SU-DHL-6 (cell line): ENCODE measurements at regions not wholly inside any gene's neighbourhood (a gene's known extent, or its start where the extent isn't known, plus 50 kb on each side); places are given as distances from the start of the nearest gene placed in this dataset.

Experiments
- EZH2phosphoT487 ChIP-seq: fragments of 200-600 bp; sonication (generic), shearing (Covaris generic); conservative IDR thresholded peaks from 2 replicates; pipeline ENCODE4 v1.6.1; 2018; ENCODE audit warnings: mild to moderate bottlenecking, antibody characterized with exemption, low read length, moderate library complexity, mixed read lengths
- TF ChIP-seq, protein P1 (sequence below): fragments of 200-600 bp; sonication (generic); IDR thresholded peaks from one replicate; pipeline ENCODE4 v1.5.1; 2017; ENCODE audit warnings: antibody characterized with exemption, mild to moderate bottlenecking, low read length, moderate library complexity; ENCODE audit not compliant: insufficient read depth, poor library complexity, severe bottlenecking

DNA sequence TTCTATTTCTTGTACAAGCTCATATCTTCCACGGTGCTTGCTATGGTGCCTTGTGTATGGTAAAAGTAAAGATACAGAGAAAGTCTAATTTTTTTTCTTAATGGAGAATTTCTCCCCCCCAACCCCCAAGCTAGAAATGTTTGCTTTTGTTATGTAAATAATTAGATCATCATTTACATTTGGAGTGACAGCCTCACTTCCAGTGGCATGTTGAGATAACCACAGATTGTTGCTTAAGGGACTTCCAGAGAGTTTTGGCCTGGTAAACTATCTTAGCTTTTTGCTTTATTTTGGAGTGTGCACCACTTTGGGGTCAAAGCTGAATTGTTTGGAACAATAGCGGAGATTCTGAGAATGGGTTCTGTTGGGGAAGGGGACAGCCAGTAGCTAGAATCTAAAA is 129.7 kb downstream of the ZNF365 start:
- TF ChIP-seq, protein P1, sequence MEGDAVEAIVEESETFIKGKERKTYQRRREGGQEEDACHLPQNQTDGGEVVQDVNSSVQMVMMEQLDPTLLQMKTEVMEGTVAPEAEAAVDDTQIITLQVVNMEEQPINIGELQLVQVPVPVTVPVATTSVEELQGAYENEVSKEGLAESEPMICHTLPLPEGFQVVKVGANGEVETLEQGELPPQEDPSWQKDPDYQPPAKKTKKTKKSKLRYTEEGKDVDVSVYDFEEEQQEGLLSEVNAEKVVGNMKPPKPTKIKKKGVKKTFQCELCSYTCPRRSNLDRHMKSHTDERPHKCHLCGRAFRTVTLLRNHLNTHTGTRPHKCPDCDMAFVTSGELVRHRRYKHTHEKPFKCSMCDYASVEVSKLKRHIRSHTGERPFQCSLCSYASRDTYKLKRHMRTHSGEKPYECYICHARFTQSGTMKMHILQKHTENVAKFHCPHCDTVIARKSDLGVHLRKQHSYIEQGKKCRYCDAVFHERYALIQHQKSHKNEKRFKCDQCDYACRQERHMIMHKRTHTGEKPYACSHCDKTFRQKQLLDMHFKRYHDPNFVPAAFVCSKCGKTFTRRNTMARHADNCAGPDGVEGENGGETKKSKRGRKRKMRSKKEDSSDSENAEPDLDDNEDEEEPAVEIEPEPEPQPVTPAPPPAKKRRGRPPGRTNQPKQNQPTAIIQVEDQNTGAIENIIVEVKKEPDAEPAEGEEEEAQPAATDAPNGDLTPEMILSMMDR = no peak
- TF ChIP-seq EZH2phosphoT487 = no peak
